Activated T-helper 9 cell treated with anti-CD3 and anti-CD28 coated beads, Interleukin-2, amount 50 U/mL, for 16 hours (primary cell): ENCODE measurements at regions not wholly inside any gene's neighbourhood (a gene's known extent, or its start where the extent isn't known, plus 50 kb on each side); places are given as distances from the start of the nearest gene placed in this dataset.
"Not testable (repeated sequence)": the region's sequence is repeated elsewhere in the genome, so short reads cannot be mapped to it uniquely, and the experiment has no call there.

Experiments
- DNase-seq: peaks from one replicate; pipeline ENCODE4 v3.0.0-alpha.2; 2020; ENCODE audit warnings: low read depth

GRCh38 chr9:89839952-89840351, 235.1 kb downstream of the GADD45G start:
- no peak for DNase-seq

DNA sequence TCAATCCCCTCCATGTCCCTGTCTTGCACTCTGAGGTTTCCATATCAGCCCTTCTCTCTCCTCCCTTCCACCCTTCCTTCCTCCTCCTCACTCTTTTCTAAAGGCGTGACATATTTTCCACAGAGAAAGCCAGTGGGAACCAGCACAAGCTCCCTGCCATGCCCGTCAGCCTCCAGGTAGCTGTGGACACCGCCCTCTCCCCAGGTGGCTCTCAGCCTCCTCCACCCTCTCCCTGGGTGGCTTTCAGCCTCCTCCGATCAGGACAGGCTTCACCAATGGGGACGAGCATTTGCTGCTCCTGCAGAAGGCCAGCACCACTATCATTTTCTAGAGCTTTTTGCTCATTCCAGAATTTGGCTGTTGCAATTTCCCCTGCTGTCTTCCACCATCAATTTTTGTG, 236.6 kb downstream of the GADD45G start:
- no peak for DNase-seq

- no peak for DNase-seq
These were observed 237.5 kb downstream of the GADD45G start for GRCh38 chr9:89842267-89842768.

DNA sequence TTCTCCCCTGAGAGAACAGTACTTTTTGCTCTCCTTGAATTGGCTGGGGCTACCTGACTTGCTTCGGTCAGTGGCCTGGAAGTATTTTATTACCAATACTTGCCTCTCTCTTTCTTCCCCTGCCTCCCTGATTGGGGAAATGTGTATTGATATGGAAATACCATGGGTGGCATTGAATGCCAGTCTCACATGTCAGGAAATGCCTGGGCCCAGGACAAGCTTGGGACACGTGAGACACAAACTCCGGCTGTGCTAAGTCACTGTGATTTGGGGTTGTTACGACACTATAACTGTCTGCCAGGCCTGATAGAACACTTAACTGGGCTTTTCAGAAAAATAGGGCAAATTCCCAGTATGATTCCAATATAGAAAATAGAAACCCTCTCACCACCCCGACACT, 238.3 kb downstream of the GADD45G start:
- DNase-seq: no peak

- DNase-seq: no peak
These were observed 238.8 kb downstream of the GADD45G start for GRCh38 chr9:89843591-89843990.

- DNase-seq: no peak
These were observed 239.3 kb downstream of the GADD45G start for GRCh38 chr9:89844075-89844474.

DNA sequence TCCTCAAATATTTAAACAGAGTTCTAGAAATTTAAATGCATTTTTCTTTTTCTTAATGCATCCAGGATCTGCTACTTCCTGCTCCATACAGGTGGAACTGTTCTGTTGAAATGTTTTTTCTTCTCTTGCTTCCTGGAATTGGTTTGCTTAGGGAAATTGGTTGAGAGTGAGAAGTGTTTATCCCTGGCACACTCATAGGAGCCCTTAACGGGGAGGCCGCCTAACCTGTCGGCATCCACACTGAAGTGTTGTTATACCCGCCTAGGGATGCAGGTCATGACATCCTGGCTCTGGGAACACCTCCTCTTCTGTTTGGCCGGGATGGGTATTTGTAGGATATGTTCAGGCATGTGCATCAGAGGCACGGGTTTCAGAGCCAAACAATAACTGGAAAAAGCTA, 239.7 kb downstream of the GADD45G start:
- no peak for DNase-seq

- DNase-seq: no peak
These were observed 240.5 kb downstream of the GADD45G start for GRCh38 chr9:89845321-89845720.

DNA sequence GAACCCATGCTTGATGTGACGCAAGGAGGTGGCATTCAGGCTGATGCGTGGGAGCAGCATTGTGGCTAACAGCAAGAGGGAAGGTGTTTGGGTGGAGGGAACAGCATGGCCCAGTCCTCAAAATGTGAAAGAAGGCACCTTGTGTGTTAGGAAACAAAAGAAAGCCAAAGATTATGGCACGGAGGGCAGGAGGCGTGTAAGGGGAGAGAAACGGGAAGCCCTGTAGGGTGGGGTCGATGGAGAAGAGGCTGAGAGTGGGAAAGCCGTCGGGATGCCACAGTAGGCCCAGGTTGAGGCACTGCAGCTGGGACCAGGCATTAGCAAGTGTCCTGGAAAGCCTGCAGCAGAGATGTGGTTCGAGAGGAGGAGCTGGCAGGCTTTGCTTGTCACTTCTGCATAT, 241.1 kb downstream of the GADD45G start:
- no peak for DNase-seq

GRCh38 chr9:89848060-89849040, 243.5 kb downstream of the GADD45G start:
- no peak for DNase-seq

- DNase-seq: no peak
These were observed 244.3 kb downstream of the GADD45G start for GRCh38 chr9:89849096-89849495.

DNA sequence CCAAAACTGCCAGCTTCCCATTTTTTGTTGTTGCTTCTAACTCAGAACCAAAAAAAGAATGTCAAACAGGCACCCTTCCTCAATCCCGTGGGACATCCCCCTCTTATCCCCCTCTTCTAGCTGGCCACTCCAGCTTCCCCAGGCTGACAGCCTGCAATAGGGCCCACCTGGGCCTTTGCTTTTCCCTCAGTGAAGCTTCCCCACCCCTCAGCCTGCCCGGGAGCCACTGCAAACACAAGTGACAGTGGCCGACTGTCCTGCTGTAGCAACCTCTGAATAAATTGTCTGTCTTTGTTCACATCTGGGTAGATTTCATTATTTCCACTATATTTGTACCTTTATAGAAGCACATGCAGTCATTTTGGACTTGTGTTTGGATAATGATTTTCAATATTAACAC, 245.3 kb downstream of the GADD45G start:
- DNase-seq: no peak

- no peak for DNase-seq
These were observed 246.0 kb downstream of the GADD45G start for GRCh38 chr9:89850631-89851325.

- no peak for DNase-seq
These were observed 248.3 kb downstream of the GADD45G start for GRCh38 chr9:89853161-89853560.

DNA sequence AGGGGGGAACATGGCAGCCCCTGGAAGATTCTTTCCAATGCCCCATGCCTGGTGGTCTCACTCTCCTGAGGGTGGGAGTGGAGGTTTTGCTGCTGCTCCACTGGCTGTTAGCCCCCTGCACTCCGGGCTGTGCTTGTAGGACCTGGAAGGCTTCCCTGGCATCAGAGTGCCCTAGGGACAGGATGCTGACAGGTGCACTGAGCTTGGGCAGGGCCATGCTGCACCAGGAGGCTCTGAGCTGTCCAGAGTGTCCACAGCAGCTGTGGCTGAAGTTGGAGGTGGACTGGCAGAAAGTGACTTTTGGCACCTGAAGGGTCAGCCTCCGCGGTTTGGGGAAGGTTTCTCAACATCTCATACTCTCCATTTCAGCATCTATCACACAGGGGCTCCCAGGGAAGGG, 249.1 kb downstream of the GADD45G start:
- no peak for DNase-seq

GRCh38 chr9:89854715-89855475, 250.1 kb downstream of the GADD45G start:
- DNase-seq: no peak

DNA sequence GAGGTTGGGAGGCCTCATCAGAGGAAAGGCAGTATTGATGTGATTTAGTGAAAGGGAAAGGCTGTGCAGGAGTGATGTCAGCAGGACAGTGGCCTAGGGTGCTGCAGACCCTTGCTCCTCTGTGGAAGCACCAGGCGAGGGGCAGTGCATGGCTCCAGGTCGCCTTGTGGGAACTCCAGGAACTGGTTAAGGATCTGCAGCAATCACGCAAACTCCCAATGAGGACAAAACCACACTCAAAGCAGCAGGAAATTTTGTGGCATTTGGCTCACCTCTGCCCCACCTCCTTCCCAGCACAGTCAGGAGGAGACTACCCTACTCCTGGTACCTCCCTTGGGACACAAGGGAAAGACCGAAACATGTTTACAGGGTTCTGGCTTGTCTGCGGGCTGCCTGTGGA, 251.5 kb downstream of the GADD45G start:
- not testable (repeated sequence) for DNase-seq

DNA sequence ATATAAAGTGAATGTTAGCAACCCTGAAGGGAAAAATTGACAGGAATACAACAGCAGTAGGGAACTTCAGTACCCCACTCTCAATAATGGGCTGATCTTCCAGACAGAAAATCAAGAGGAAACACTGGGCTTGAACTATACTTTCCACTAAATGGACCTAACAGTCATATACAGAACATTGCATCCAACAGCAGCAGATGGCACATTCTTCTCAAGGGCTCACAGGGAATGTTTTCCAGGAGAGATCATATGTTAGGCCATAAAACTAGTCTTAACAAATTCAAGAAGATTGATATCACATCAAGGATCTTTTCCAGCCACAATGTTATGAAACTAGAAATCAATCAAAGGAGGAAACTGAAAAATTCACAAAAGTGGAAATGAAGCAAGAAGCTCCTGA, 252.1 kb downstream of the GADD45G start:
- not testable (repeated sequence) for DNase-seq

GRCh38 chr9:89859842-89860241, 255.0 kb downstream of the GADD45G start:
- not testable (repeated sequence) for DNase-seq

DNA sequence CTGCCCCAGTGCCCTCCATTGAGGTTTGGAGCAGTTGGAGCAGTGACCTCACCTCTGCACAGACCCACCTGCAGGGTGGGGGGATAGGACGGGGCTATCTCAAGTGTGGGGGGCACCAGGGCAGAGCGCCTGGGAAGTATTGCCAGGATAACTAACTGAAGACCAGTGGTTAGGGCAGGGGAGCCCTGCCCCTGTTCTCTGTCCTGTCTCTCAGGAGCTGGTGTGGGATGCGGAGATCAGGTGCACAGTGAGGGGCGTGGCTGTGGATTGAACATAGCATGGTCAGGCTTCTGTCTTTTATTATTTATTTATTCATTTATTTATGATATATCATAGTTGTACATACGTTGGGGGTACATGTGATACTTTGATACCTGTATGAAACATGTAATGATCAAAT, 256.6 kb downstream of the GADD45G start:
- DNase-seq: not testable (repeated sequence)

DNA sequence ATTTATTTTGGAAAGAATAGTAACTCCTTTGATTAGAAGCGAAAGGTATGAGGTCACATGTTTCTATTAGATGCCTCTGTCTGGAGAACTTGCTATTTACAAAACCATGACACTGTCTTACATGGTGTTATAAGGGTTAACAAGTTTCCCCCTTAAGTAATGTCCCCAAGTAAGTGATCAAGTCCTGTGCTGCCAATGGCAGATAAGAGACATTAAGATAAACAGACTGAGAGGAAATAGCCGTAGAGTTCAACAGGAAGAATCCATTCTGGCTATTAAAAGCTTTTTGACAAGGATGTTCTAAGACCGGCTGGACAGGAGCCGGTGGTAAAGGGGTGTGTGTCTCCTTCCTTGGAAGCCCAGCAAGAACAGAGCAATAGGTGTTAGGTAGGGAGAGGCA, 257.5 kb downstream of the GADD45G start:
- DNase-seq: no peak

DNA sequence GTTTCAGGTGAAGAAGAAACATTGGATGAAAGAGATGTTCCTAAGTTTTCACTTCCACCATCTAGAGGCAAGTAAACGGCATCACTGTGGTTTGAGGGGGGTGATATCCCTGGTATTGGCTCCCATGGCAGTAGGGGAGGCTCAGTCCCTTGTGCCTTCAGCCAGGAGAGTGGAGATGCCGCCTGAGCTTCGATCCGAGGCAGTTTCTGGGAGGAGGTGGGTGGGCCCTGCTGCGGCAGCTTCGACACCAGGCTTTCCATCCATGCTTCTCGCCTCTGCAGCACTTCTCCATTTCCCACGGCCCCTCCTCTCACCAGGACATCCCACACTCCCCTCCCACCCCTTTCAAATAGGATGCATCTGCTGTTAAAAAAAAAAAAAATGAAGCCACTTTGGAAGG, 258.3 kb downstream of the GADD45G start:
- DNase-seq: no peak
